ENCODE measurements at regions not wholly inside any gene's neighbourhood (a gene's known extent, or its start where the extent isn't known, plus 50 kb on each side); places are given as distances from the start of the nearest gene placed in this dataset.

DNA sequence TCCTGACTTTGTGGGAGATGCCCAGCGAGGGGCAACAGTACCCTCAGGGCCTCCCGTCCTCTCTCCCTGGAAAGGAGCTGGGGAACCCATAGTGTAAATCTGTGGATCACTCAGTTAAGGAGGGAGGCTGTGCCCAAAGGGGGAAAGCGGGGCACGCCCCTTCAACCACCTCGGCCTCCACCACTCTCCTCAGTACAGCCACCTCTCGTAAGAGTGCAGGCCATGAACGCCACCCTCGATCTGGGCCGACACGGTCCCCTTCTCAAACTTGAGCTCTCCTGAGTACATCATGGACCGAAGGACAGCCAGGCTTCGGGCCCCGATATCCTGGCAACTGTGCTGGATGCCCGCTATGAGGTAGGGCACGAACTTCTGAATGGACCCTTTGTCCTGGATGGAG, 221.8 kb upstream of the ATP6AP2 start:
- TF ChIP-seq CTCF (IDR thresholded peaks at IDR 0.05): no peak
- Histone ChIP-seq H3K27me3 (no peaks in the 10 kb centered on the region), H3K4me1 (no peaks in the 10 kb centered on the region), H3K4me3 (no peak overlapping the region), H3K27ac (no peak overlapping the region), H3K9me3 (no peaks in the 10 kb centered on the region), H3K36me3 (no peaks in the 10 kb centered on the region)
- DNase-seq (ENCODE audit: low spot score in 2 of 2): no peak
- intact Hi-C loops (cut with DNase I): no loop called here

DNA sequence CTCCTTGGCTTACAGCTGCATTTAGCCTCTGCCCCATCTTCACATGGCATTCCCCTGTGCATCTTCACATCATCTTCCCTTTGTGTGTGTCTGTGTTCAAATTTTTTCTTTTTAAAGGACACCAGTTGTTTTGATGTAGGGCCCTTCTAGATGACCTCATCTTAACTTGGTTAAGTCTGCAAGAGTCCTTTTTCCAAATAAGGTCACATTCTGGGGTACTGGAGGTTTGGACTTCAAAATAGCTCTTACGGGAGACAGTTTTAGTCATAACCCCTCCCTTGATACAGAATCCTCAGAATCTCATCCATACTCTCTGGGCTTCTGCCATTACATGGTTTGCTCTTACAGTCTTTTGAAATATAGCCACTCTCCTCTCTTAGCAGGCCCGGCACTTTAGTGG, 231.5 kb upstream of the ATP6AP2 start:
- peaks cover 0 to 13% of the 10 kb centered on the region in 2 donors for H3K9me3 ChIP-seq
- intact Hi-C loops (cut with DNase I): no loop called here
- no peak overlapping the region for H3K4me3 ChIP-seq
- no peak for DNase-seq (ENCODE audit: low spot score in 2 of 2)
- H3K27me3 ChIP-seq: no peaks in the 10 kb centered on the region
- no peaks in the 10 kb centered on the region for H3K36me3 ChIP-seq
- no peaks in the 10 kb centered on the region for H3K4me1 ChIP-seq
- TF ChIP-seq CTCF (IDR thresholded peaks at IDR 0.05): no peak
- no peak overlapping the region for H3K27ac ChIP-seq

GRCh38 chrX:40346379-40346778, 234.4 kb upstream of the ATP6AP2 start:
- no peaks in the 10 kb centered on the region for H3K27me3 ChIP-seq
- TF ChIP-seq CTCF (IDR thresholded peaks at IDR 0.05): no peak
- H3K4me1 ChIP-seq: no peaks in the 10 kb centered on the region
- peaks cover 0 to 13% of the 10 kb centered on the region in 2 donors for H3K9me3 ChIP-seq
- H3K4me3 ChIP-seq: no peak overlapping the region
- DNase-seq (ENCODE audit: low spot score in 2 of 2): no peak
- H3K27ac ChIP-seq: no peak overlapping the region
- intact Hi-C loops (cut with DNase I): no loop called here
- no peaks in the 10 kb centered on the region for H3K36me3 ChIP-seq

DNA sequence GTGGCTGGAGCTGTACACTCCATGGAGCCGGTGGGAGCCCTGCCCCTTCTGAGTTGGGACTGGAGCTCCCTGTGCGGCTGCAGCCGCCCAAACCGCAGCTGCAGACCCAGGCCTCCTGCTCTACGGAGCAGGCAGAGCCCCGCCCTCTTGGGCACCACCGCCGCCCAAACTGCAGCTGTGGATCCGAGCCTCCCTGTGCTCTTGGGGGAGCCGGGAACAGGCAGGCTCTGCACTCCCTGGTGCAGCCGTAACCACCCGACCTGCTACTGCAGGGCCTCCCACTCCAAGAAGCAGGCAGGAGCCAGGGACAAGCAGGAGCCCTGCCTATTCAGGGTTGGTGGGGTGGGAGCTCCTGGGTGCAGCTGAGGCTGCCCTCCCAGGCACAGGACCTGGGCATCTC, 237.5 kb upstream of the ATP6AP2 start:
- peaks cover 0 to 13% of the 10 kb centered on the region in 2 donors for H3K9me3 ChIP-seq
- no peaks in the 10 kb centered on the region for H3K27me3 ChIP-seq
- no peak overlapping the region for H3K27ac ChIP-seq
- no peak for DNase-seq (ENCODE audit: low spot score in 2 of 2)
- TF ChIP-seq CTCF (IDR thresholded peaks at IDR 0.05): no peak
- H3K4me3 ChIP-seq: no peak overlapping the region
- intact Hi-C loops (cut with DNase I): no loop called here
- H3K4me1 ChIP-seq: no peaks in the 10 kb centered on the region
- H3K36me3 ChIP-seq: no peaks in the 10 kb centered on the region

DNA sequence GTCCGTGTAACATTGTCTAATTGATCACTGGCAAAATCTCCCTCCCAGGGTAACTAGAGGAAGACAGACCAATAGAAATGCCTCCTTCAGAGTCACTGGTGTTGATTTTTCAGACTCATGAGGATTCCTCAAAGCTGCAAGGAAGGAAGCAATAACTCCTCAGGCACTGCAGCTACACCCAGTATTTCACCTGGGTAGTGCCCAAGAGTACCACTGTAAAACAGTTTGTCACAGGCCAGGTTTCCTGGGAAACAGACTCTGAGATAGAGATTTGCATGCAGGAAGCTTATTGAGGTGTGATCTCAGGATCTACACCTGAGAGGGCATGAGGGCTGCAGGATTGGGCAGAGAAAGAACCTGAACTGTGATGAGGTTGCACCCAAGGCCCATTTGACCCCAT, 240.7 kb upstream of the ATP6AP2 start:
- Histone ChIP-seq H3K27ac (no peak overlapping the region), H3K27me3 (no peaks in the 10 kb centered on the region), H3K36me3 (no peaks in the 10 kb centered on the region), H3K9me3 (no peaks in the 10 kb centered on the region), H3K4me3 (no peak overlapping the region), H3K4me1 (no peaks in the 10 kb centered on the region)
- TF ChIP-seq CTCF (IDR thresholded peaks at IDR 0.05): no peak
- intact Hi-C loops (cut with DNase I): no loop called here
- no peak for DNase-seq (ENCODE audit: low spot score in 2 of 2)

GRCh38 chrX:40333344-40333743, 235.6 kb upstream of the BCOR start:
- Histone ChIP-seq H3K4me3 (no peak overlapping the region), H3K27ac (no peak overlapping the region), H3K36me3 (no peaks in the 10 kb centered on the region), H3K4me1 (no peaks in the 10 kb centered on the region), H3K9me3 (no peaks in the 10 kb centered on the region), H3K27me3 (no peaks in the 10 kb centered on the region)
- no peak for TF ChIP-seq CTCF (IDR thresholded peaks at IDR 0.05)
- intact Hi-C loops (cut with DNase I): loop anchor here (10.0 kb wide), 1 partner anchor 1439 kb away; no protein-coding TSS in a partner anchor
- no peak for DNase-seq (ENCODE audit: low spot score in 2 of 2)

All from ascending aorta (tissue), 2 donors.